Cardiac septum (tissue), 1 donor: ENCODE measurements at regions not wholly inside any gene's neighbourhood (a gene's known extent, or its start where the extent isn't known, plus 50 kb on each side); places are given as distances from the start of the nearest gene placed in this dataset.
A peak's percentile ranks its signal among the peaks of the same experiment; 100 is the strongest.

Experiments
- DNase-seq: peaks from one replicate; pipeline ENCODE4 v3.0.0-alpha.2; 2020; ENCODE audit warnings: low spot score
- intact Hi-C: fragments of 100-400 bp; cut with DNase I; formaldehyde crosslinking; loops from one replicate; pipeline ENCODE4 v1.14.0; 2022
- donor health status: DM: no; HTN: no; CAD: no.

- no peak for DNase-seq
- intact Hi-C loops, result no loop called here
Measured at GRCh38 chr10:31138026-31138553, 106.4 kb upstream of the ZNF438 start.

GRCh38 chr10:31139497-31139896 lies 107.8 kb upstream of the ZNF438 start:
- DNase-seq, result no peak
- intact Hi-C loops, result no loop called here

- DNase-seq, result no peak
- intact Hi-C loops, result no loop called here
Measured at GRCh38 chr10:31140716-31141115, 109.1 kb upstream of the ZNF438 start.

GRCh38 chr10:31142026-31142425 lies 110.4 kb upstream of the ZNF438 start:
- intact Hi-C loops, result no loop called here
- no peak for DNase-seq

- intact Hi-C loops, result no loop called here
Measured at GRCh38 chr10:31143331-31143935, 111.8 kb upstream of the ZNF438 start.

GRCh38 chr10:31145986-31146385 lies 114.3 kb upstream of the ZNF438 start:
- intact Hi-C loops, result loop anchor here (5.0 kb wide), 1 partner anchor 114 kb away; the partner anchor contains the start of gene ZNF438
- DNase-seq, result no peak

More at GRCh38 chr10:31143331-31143935, 111.8 kb upstream of the ZNF438 start:
- DNase-seq, result no peak

- intact Hi-C loops, result loop anchor here (5.0 kb wide), 1 partner anchor 114 kb away; the partner anchor contains the start of gene ZNF438
- DNase-seq, result peak; percentile 86
Measured at GRCh38 chr10:31146491-31147209, 115.0 kb upstream of the ZNF438 start.

GRCh38 chr10:31147210-31147608 lies 115.5 kb upstream of the ZNF438 start:
- intact Hi-C loops, result loop anchor here (5.0 kb wide), 1 partner anchor 115 kb away; the partner anchor contains the start of gene ZNF438
- DNase-seq, result no peak

- intact Hi-C loops, result loop anchor here (5.0 kb wide), 1 partner anchor 117 kb away; the partner anchor contains the start of gene ZNF438
- DNase-seq, result no peak
Measured at GRCh38 chr10:31148951-31149350, 117.3 kb upstream of the ZNF438 start.

- intact Hi-C loops, result loop anchor here (5.0 kb wide), 3 partner anchors 88 to 363 kb away; partner anchors contain the start of gene ZNF438
- DNase-seq, result no peak
Measured at GRCh38 chr10:31149835-31150512, 118.3 kb upstream of the ZNF438 start.

GRCh38 chr10:31151301-31151700 lies 119.6 kb upstream of the ZNF438 start:
- DNase-seq, result no peak
- intact Hi-C loops, result loop anchor here (5.0 kb wide), 2 partner anchors 89 to 364 kb away; no protein-coding TSS in a partner anchor

- no peak for DNase-seq
- intact Hi-C loops, result loop anchor here (5.0 kb wide), 2 partner anchors 90 to 365 kb away; no protein-coding TSS in a partner anchor
Measured at GRCh38 chr10:31152421-31153135, 120.9 kb upstream of the ZNF438 start.

GRCh38 chr10:31153161-31153560 lies 121.5 kb upstream of the ZNF438 start:
- DNase-seq, result no peak
- intact Hi-C loops, result loop anchor here (5.0 kb wide), 2 partner anchors 91 to 366 kb away; no protein-coding TSS in a partner anchor

GRCh38 chr10:31153692-31154091 lies 122.0 kb upstream of the ZNF438 start:
- DNase-seq, result no peak
- intact Hi-C loops, result loop anchor here (5.0 kb wide), 2 partner anchors 91 to 366 kb away; no protein-coding TSS in a partner anchor

GRCh38 chr10:31154996-31155395 lies 123.3 kb upstream of the ZNF438 start:
- no peak for DNase-seq
- intact Hi-C loops, result loop anchor here (5.0 kb wide), 3 partner anchors 93 to 368 kb away; partner anchors contain the start of gene ZEB1

- DNase-seq, result peak; percentile 89
- intact Hi-C loops, result loop anchor here (5.0 kb wide), 1 partner anchor 160 kb away; the partner anchor contains the start of gene ZEB1
Measured at GRCh38 chr10:31157123-31158010, 125.7 kb upstream of the ZNF438 start.

GRCh38 chr10:31158011-31158658 lies 126.5 kb upstream of the ZNF438 start:
- no peak for DNase-seq
- intact Hi-C loops, result loop anchor here (5.0 kb wide), 1 partner anchor 159 kb away; the partner anchor contains the start of gene ZEB1
